H1 (cell line): ENCODE measurements at regions not wholly inside any gene's neighbourhood (a gene's known extent, or its start where the extent isn't known, plus 50 kb on each side); places are given as distances from the start of the nearest gene placed in this dataset.

Experiments used
- CEBPB ChIP-seq: IDR thresholded peaks from 2 replicates; pipeline ENCODE4 v1.6.1; 2012; ENCODE audit warnings: low read depth, low read length
- CREB1 ChIP-seq: IDR thresholded peaks from 2 replicates; pipeline ENCODE4 v1.6.1; 2012; ENCODE audit warnings: inconsistent platforms
- EGR1 ChIP-seq: IDR thresholded peaks from 2 replicates; pipeline ENCODE4 v1.6.1; 2011; ENCODE audit warnings: low read depth, low read length, borderline replicate concordance
- EP300 ChIP-seq, 2 experiments: IDR thresholded peaks; 1 replicate in 1 of 2; 2 replicates in 1 of 2; pipeline ENCODE4 v1.6.1; 2011 to 2012; ENCODE audit warnings: low read depth in 2 of 2, low read length in 2 of 2, mild to moderate bottlenecking in 2 of 2, borderline replicate concordance in 1 of 2, inconsistent platforms in 1 of 2, moderate library complexity in 1 of 2
- JUN ChIP-seq: IDR thresholded peaks from 2 replicates; pipeline ENCODE4 v1.6.1; 2011; ENCODE audit warnings: low read depth, mild to moderate bottlenecking, improper control_type of control experiment, low read length
- NANOG ChIP-seq: IDR thresholded peaks from 2 replicates; pipeline ENCODE4 v1.6.1; 2011; ENCODE audit warnings: low read length, low read depth, mild to moderate bottlenecking, inconsistent platforms; ENCODE audit not compliant: insufficient read depth, poor library complexity, severe bottlenecking
- POLR2A ChIP-seq, 2 experiments: IDR thresholded peaks; 1 replicate in 1 of 2; 2 replicates in 1 of 2; pipeline ENCODE4 v1.6.1; 2011; ENCODE audit warnings: low read depth in 2 of 2, low read length in 2 of 2, mild to moderate bottlenecking in 2 of 2; ENCODE audit errors: control extremely low read depth in 1 of 2
- POLR2AphosphoS5 ChIP-seq: IDR thresholded peaks from 2 replicates; pipeline ENCODE4 v1.6.1; 2011; ENCODE audit warnings: low read depth, low read length
- RBBP5 ChIP-seq: IDR thresholded peaks from 2 replicates; pipeline ENCODE4 v1.7.1; 2012; ENCODE audit warnings: low read depth, mild to moderate bottlenecking, inconsistent platforms, low read length, moderate library complexity, borderline replicate concordance
- SP2 ChIP-seq: IDR thresholded peaks from 2 replicates; pipeline ENCODE4 v1.6.1; 2012; ENCODE audit warnings: mild to moderate bottlenecking, low read length, inconsistent platforms
- SRF ChIP-seq: IDR thresholded peaks from 2 replicates; pipeline ENCODE4 v1.6.1; 2011; ENCODE audit warnings: mild to moderate bottlenecking, low read depth, low read length, moderate library complexity
- TAF1 ChIP-seq: IDR thresholded peaks from 2 replicates; pipeline ENCODE4 v1.6.1; 2011; ENCODE audit warnings: mild to moderate bottlenecking, low read depth, low read length
- TF ChIP-seq, protein P1 (sequence below): IDR thresholded peaks from 2 replicates; pipeline ENCODE4 v1.6.1; 2012; ENCODE audit warnings: inconsistent platforms
- TF ChIP-seq, protein P2 (sequence below), 3 experiments: IDR thresholded peaks; 1 replicate in 2 of 3; 2 replicates in 1 of 3; pipeline versions ENCODE4 v1.5.1 to v1.6.1; 2011; ENCODE audit warnings: low read length in 3 of 3, mild to moderate bottlenecking in 3 of 3, inconsistent platforms in 2 of 3, low read depth in 1 of 3, moderate library complexity in 1 of 3; ENCODE audit not compliant: insufficient read depth in 1 of 3; ENCODE audit errors: control extremely low read depth in 1 of 3

DNA sequence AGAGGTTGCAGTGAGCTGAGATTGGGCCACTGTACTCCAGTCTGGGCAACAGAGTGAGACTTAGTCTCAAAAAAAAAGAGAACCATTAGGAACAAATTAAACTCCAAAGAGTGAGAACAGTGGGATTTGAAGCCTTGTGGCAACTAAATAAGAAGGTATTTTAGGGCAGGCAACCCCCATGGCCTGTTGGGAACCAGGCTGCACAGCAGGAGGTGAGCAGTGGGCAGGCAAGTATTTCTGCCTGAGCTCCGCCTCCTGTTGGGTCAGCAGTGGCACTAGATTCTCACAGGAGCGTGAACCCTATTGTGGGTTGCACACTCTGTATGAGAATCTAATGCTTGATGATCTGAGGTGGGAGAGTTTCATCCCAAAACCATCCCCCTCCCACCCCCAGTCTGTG is 57.6 kb upstream of the MED9 start:
- TF ChIP-seq CREB1 (no peak), EP300 (IDR thresholded peaks at IDR 0.05; ENCODE audit: borderline replicate concordance in 1 of 2, low read depth in 2 of 2, low read length in 2 of 2) (no peak), CEBPB (no peak), JUN (no peak), SRF (no peak), NANOG (no peak), TAF1 (no peak), POLR2A (IDR thresholded peaks at IDR 0.05; ENCODE audit: control extremely low read depth in 1 of 2, low read depth in 2 of 2, low read length in 2 of 2) (no peak), POLR2AphosphoS5 (no peak), RBBP5 (no peak), EGR1 (no peak), SP2 (no peak)
- TF ChIP-seq, protein P1, sequence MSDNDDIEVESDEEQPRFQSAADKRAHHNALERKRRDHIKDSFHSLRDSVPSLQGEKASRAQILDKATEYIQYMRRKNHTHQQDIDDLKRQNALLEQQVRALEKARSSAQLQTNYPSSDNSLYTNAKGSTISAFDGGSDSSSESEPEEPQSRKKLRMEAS, result no peak
- TF ChIP-seq, protein P2, sequence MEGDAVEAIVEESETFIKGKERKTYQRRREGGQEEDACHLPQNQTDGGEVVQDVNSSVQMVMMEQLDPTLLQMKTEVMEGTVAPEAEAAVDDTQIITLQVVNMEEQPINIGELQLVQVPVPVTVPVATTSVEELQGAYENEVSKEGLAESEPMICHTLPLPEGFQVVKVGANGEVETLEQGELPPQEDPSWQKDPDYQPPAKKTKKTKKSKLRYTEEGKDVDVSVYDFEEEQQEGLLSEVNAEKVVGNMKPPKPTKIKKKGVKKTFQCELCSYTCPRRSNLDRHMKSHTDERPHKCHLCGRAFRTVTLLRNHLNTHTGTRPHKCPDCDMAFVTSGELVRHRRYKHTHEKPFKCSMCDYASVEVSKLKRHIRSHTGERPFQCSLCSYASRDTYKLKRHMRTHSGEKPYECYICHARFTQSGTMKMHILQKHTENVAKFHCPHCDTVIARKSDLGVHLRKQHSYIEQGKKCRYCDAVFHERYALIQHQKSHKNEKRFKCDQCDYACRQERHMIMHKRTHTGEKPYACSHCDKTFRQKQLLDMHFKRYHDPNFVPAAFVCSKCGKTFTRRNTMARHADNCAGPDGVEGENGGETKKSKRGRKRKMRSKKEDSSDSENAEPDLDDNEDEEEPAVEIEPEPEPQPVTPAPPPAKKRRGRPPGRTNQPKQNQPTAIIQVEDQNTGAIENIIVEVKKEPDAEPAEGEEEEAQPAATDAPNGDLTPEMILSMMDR (IDR thresholded peaks at IDR 0.05; ENCODE audit: control extremely low read depth in 1 of 3, insufficient read depth in 1 of 3, low read depth in 1 of 3, low read length in 3 of 3), result no peak
